IPS-18a (cell line): ENCODE measurements at regions not wholly inside any gene's neighbourhood (a gene's known extent, or its start where the extent isn't known, plus 50 kb on each side); places are given as distances from the start of the nearest gene placed in this dataset.
"Not testable (repeated sequence)": the region's sequence is repeated elsewhere in the genome, so short reads cannot be mapped to it uniquely, and the experiment has no call there.

ENCODE experiments used
- H3K27ac ChIP-seq: one replicate; pipeline ENCODE4 v1.5.1; 2013; ENCODE audit warnings: low read length
- H3K27me3 ChIP-seq: one replicate; pipeline ENCODE4 v1.6.1; 2013; ENCODE audit warnings: mild to moderate bottlenecking, low read length; ENCODE audit not compliant: control insufficient read depth, insufficient read depth
- H3K36me3 ChIP-seq: one replicate; pipeline ENCODE4 v1.6.1; 2013; ENCODE audit warnings: low read depth, low read length; ENCODE audit not compliant: control insufficient read depth
- H3K4me1 ChIP-seq: one replicate; pipeline ENCODE4 v1.6.1; 2013; ENCODE audit warnings: low read depth, low read length; ENCODE audit not compliant: control insufficient read depth
- H3K4me3 ChIP-seq: one replicate; pipeline ENCODE4 v1.5.1; 2013; ENCODE audit warnings: low read length
- H3K9ac ChIP-seq: one replicate; pipeline ENCODE4 v1.6.1; 2013; ENCODE audit warnings: mild to moderate bottlenecking, low read length, moderate library complexity
- H3K9me3 ChIP-seq: one replicate; pipeline ENCODE4 v1.6.1; 2013; ENCODE audit warnings: low read depth, low read length; ENCODE audit not compliant: control insufficient read depth

DNA sequence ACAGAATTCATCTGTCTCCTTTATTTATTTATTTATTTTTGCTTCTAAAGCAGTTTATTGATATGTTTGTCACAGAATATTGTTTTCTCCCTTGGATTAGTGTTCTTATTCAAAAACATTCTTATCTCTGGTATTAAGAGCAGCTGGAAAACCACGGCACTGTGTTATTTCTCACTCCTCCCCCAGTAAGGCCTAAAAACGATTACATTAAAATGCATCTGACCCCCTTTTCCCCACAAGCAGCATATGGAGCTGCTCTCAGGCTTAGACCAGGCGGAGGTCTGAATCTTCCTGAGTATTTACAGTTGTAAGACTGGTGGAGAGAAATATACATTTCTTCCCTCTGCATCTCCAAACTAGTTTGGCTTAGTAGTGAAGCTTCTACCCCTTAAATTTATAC lies 86.8 kb downstream of the HLX start:
- Histone ChIP-seq H3K4me3 (no peak overlapping the region), H3K27ac (no peak overlapping the region), H3K9ac (no peak overlapping the region)

DNA sequence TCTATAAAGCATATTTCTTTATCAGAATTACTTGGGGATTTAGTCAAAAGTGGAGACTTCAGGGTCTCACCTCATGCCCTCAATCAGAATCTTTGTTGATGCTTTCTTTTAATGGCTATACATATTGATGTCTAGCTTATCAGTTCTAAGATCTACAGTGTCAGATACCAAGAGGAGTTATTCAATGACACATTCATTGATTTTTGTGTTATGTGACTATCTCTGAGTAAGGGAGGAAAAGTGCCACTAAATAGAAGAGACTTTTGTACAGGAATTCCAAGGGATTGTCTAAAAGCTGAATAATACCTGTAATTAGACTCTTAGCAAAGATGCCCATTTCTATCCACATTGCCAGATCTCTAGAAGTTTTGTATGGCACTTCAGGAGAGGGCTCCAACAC lies 87.2 kb downstream of the HLX start:
- no peaks in the 10 kb centered on the region for H3K9me3 ChIP-seq
- H3K27me3 ChIP-seq = no peaks in the 10 kb centered on the region
- H3K9ac ChIP-seq = no peak overlapping the region
- no peak overlapping the region for H3K4me3 ChIP-seq
- no peaks in the 10 kb centered on the region for H3K4me1 ChIP-seq
- H3K27ac ChIP-seq = no peak overlapping the region
- H3K36me3 ChIP-seq = no peaks in the 10 kb centered on the region

More for the DNA sequence above, 86.8 kb downstream of the HLX start:
- H3K9me3 ChIP-seq = no peaks in the 10 kb centered on the region
- H3K36me3 ChIP-seq = no peaks in the 10 kb centered on the region
- H3K4me1 ChIP-seq = no peaks in the 10 kb centered on the region
- no peaks in the 10 kb centered on the region for H3K27me3 ChIP-seq

DNA sequence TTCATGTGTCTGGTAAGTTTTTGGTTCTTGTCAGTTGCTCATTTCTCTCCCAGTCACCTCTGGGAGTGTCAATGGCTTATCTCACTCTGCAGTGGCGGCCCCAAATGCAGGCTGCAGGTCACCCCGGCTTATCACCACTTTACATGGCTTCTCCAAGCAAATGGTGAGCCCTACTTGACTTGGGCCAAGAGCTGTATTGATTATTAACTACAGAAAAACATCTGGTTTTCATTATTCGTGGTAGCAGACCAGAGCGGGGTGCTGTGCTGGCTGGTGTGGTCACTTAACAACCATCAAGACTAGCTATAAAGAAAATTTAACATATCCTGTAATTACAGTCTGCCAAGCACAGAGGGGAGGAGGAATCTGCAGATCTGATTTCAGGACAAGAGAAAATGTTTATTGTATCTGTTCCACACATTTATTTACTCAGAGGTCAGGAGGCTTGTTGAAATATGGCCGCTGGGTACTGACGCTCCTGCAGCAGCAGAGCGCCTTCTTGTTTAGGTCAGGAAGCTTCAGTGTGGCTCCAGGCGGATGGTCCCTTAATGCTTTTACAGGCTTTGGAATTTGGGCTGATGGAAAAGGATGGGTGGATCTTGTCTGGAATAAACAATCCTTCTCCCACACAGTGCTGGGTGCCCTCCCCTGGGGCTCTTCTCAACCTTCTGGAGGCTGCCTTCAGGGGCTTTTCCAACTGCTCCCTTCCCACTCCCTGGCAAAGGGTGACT lies 87.8 kb downstream of the HLX start:
- H3K4me3 ChIP-seq = no peak overlapping the region
- H3K9me3 ChIP-seq = no peaks in the 10 kb centered on the region
- H3K27me3 ChIP-seq = no peaks in the 10 kb centered on the region
- H3K27ac ChIP-seq = no peak overlapping the region
- no peaks in the 10 kb centered on the region for H3K36me3 ChIP-seq
- H3K4me1 ChIP-seq = no peaks in the 10 kb centered on the region
- H3K9ac ChIP-seq = no peak overlapping the region

DNA sequence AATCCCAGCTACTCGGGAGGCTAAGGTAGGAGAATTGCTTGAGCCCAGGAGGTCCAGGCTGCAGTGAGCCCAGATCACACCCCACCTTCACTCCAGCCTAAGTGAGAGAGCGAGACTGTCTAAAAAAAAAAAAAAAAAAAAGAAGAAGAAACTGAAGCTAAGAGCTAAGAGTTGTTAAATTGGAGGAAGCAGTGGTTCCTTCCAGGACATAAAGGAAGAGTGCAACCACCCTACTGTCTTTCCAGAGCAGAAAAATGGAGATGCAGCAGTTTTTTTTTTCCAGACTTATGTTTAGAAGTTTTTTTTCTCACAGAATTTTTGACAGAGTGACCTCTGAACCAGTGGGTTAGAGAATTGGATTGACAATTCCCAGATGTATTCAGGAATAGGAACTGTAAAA lies 88.7 kb downstream of the HLX start:
- no peaks in the 10 kb centered on the region for H3K27me3 ChIP-seq
- no peaks in the 10 kb centered on the region for H3K36me3 ChIP-seq
- H3K27ac ChIP-seq = no peak overlapping the region
- H3K4me1 ChIP-seq = no peaks in the 10 kb centered on the region
- H3K4me3 ChIP-seq = no peak overlapping the region
- H3K9me3 ChIP-seq = no peaks in the 10 kb centered on the region
- H3K9ac ChIP-seq = no peak overlapping the region

DNA sequence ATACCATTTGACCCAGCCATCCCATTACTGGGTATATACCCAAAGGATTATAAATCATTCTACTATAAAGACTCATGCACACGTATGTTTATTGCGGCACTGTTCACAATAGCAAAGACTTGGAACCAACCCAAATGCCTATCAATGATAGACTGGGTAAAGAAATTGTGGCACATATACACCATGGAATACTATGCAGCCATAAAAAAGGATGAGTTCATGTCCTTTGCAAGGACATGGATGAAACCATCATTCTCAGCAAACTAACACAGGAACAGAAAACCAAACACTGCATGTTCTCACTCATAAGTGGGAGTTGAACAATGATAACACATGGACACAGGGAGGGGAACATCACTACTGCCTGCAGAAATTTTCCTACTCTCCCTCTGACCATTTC lies 90.0 kb downstream of the HLX start:
- not testable (repeated sequence) for H3K4me1 ChIP-seq, H3K27me3 ChIP-seq, H3K4me3 ChIP-seq, H3K27ac ChIP-seq, H3K36me3 ChIP-seq, H3K9me3 ChIP-seq, H3K9ac ChIP-seq

DNA sequence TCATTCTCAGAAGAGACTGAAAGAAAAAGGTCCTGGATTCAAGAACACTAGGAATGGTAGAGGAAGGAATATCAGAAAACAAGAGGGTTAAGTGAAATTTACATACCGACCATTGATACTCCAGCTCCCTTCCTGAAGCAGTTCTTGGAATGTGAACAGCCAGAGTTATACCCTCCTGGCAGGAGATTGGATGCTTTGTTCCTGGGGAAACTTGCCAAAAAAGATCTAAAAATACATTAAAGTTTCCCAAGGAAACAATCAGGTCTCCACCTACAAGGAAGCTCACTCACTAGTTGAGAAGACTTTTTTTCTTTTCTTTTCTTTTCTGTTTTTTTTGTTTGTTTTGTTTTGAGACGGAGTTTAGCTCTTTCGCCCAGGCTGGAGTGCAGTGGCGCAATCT lies 91.1 kb downstream of the HLX start:
- Histone ChIP-seq H3K4me3 (no peak overlapping the region), H3K4me1 (no peaks in the 10 kb centered on the region), H3K9me3 (no peaks in the 10 kb centered on the region), H3K9ac (no peak overlapping the region), H3K27me3 (no peaks in the 10 kb centered on the region), H3K36me3 (no peaks in the 10 kb centered on the region), H3K27ac (no peak overlapping the region)

DNA sequence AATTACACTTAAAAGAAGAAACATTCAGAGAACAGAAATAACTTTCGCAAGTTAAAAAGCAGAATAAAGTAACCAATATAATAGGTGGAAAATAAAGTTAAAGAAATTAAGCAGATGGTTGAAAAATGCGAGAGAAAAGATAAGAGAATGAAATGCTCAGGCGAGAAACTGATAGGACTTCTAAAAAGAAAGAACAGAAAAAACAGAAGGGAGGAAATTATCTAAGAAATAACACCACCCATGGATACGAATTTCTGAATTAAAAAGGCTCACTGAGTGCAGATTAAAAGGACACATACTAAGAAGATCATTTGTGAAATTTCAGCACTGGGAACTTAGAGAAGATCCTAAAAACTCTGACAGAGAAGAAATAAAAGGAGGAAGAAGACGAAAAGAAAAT lies 92.0 kb downstream of the HLX start:
- H3K27me3 ChIP-seq = no peaks in the 10 kb centered on the region
- no peaks in the 10 kb centered on the region for H3K4me1 ChIP-seq
- H3K4me3 ChIP-seq = no peak overlapping the region
- H3K9me3 ChIP-seq = no peaks in the 10 kb centered on the region
- H3K27ac ChIP-seq = no peak overlapping the region
- H3K9ac ChIP-seq = no peak overlapping the region
- H3K36me3 ChIP-seq = no peaks in the 10 kb centered on the region

DNA sequence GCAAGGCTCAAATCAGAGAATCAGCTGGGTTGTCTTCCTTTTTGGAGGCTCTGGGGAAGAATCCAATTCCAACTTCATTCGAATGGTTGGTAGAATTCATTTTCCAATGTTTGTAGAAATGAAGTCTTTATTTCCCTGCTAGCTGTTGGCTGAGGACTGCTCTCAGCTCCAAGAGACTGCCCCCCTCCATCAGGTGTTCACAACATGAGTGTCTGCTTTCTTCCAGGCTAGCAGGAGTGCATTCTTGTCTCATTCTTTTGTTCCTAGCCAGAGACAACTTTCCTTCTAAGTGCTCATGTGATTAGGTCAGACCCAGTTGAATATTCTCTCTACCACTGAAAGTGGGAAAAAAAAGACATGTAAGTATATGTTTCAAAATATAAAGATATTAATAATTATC lies 95.2 kb downstream of the HLX start:
- no peaks in the 10 kb centered on the region for H3K4me1 ChIP-seq
- H3K27ac ChIP-seq = no peak overlapping the region
- H3K9me3 ChIP-seq = no peaks in the 10 kb centered on the region
- no peaks in the 10 kb centered on the region for H3K36me3 ChIP-seq
- no peak overlapping the region for H3K4me3 ChIP-seq
- H3K9ac ChIP-seq = no peak overlapping the region
- no peaks in the 10 kb centered on the region for H3K27me3 ChIP-seq

DNA sequence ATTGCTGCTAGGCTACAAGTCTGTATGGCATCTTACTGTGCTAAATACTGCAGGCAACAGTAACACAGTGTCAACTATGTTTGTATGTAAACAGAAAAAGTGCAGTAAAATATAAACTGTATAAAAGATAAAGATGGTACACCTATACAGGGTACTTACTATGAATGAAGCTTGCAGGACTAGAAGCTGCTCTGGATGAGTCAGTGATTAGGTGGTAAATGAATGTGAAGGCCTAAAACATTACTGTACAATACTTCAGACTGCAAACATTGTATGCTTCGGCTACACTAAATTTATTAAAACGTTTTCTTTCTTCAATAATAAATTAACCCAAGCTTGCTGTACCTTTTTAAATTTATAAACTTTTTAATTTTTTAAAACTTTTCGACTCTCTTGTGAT lies 97.1 kb downstream of the HLX start:
- no peak overlapping the region for H3K27ac ChIP-seq
- H3K27me3 ChIP-seq = no peaks in the 10 kb centered on the region
- H3K36me3 ChIP-seq = no peaks in the 10 kb centered on the region
- no peak overlapping the region for H3K9ac ChIP-seq
- H3K4me1 ChIP-seq = no peaks in the 10 kb centered on the region
- H3K9me3 ChIP-seq = no peaks in the 10 kb centered on the region
- no peak overlapping the region for H3K4me3 ChIP-seq

DNA sequence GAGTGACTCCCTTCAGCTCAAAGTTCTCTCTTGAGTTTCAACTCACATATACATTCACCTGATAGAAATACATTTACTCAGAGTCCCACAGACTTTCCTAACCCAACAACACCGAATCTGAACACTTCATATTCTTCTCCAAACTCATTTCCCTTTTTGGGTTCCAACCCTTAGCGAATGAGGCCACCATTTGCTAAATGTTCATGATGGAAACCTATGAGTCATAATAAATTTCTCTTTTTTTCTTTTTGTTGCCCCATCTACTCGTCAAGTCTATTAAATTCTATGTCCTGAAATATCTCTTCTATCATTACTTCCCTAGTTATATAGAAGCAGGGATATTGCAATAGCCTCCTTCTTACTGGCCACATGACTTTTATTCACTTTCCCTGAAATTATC lies 100.1 kb downstream of the HLX start:
- Histone ChIP-seq H3K27ac (no peak overlapping the region), H3K9me3 (no peaks in the 10 kb centered on the region), H3K36me3 (no peaks in the 10 kb centered on the region), H3K4me3 (no peak overlapping the region), H3K4me1 (no peaks in the 10 kb centered on the region), H3K9ac (no peak overlapping the region), H3K27me3 (no peaks in the 10 kb centered on the region)

DNA sequence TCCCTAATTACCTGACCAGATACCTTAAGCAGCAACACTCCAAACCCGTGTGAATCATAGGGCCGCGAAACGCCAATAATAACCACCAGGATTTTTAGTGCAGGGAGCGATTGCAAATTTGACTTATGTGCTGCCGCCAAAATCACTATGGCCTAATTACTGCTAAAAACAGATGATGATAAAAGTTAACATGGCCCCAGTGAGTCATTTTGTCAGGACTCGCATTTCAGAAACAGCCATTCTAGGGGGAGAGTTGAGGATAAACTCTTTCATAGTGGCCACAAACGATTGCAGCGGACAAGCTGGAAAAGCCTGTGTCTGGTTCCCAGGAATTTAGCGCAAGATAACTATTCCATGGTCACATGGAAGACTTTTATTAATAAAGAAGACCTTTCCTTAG lies 103.4 kb downstream of the HLX start:
- Histone ChIP-seq H3K27me3 (no peaks in the 10 kb centered on the region), H3K27ac (no peak overlapping the region), H3K9ac (no peak overlapping the region), H3K9me3 (no peaks in the 10 kb centered on the region), H3K4me3 (no peak overlapping the region), H3K36me3 (no peaks in the 10 kb centered on the region), H3K4me1 (no peaks in the 10 kb centered on the region)

DNA sequence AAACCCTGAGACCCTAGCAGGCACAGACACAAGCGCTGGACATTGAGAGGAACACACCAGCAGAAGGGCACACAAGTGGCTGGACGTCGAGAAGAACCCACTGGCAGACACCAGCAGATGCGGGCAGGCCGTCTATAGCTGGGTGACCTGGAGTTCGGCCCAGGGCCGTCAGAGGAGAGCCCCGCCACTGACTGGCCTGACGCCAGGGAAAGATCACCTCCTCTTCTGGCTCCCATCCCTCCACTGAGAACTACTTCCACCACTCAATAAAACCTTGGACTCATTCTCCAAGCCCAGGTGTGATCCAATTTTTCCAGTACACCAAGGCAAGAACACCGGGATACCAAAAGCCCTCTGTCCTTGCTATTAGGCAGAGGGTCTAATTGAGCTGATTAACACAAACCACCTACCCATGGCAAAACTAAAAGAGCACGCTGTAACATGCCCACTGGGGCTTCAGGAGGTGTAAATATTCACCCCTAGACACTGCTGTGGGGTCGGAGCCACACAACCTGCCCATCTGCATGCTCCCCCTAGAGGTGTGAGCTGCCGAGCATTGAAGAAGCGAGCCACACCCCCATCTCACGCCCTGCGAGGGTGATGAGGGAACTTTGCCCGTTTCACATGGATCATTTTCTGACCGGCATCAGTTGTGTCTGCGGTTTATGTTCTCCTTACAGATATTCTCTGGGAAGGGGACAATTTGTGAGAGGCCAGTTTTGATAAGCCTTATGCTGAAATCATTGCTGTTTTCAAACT lies 104.8 kb downstream of the HLX start:
- H3K9ac ChIP-seq = no peak overlapping the region
- no peaks in the 10 kb centered on the region for H3K9me3 ChIP-seq
- H3K4me1 ChIP-seq = no peaks in the 10 kb centered on the region
- no peak overlapping the region for H3K4me3 ChIP-seq
- no peaks in the 10 kb centered on the region for H3K27me3 ChIP-seq
- no peak overlapping the region for H3K27ac ChIP-seq
- no peaks in the 10 kb centered on the region for H3K36me3 ChIP-seq
